Body of pancreas (tissue), 4 donors: ENCODE measurements at regions not wholly inside any gene's neighbourhood (a gene's known extent, or its start where the extent isn't known, plus 50 kb on each side); places are given as distances from the start of the nearest gene placed in this dataset.

ENCODE experiments used
- ATAC-seq: fragments of 150-250 bp; one replicate; pipeline ENCODE4 v1.9.1; 2016
- DNase-seq, 4 donors: peaks; one replicate each; pipeline ENCODE4 v3.0.0-alpha.2; 2019
- H3K27ac ChIP-seq, 4 donors: fragments of 200-600 bp; sonication (generic); 1 replicate in 3 of 4; 2 replicates in 1 of 4; pipeline versions ENCODE4 v1.5.1 to v1.6.1; 2016 to 2019; ENCODE audit warnings: mild to moderate bottlenecking in 1 of 4, mixed read lengths in 1 of 4, moderate library complexity in 1 of 4
- H3K27me3 ChIP-seq, 2 donors: fragments of 200-600 bp; sonication (generic); one replicate each; pipeline ENCODE4 v1.6.0; 2016; ENCODE audit warnings: mild to moderate bottlenecking in 1 of 2
- H3K36me3 ChIP-seq, 2 donors: fragments of 200-600 bp; sonication (generic); replicated peaks in 1 of 2; 2 replicates each; pipeline ENCODE4 v1.5.1; 2016; ENCODE audit warnings: low read depth in 2 of 2; ENCODE audit not compliant: insufficient read depth in 1 of 2
- H3K4me1 ChIP-seq: fragments of 200-600 bp; sonication (generic); one replicate; pipeline ENCODE4 v1.6.0; 2016
- H3K4me3 ChIP-seq, 2 donors: fragments of 200-600 bp; sonication (generic); 1 replicate in 1 of 2; 2 replicates in 1 of 2; pipeline ENCODE4 v1.5.1; 2016 to 2019
- H3K9me3 ChIP-seq, 3 donors: fragments of 200-600 bp; sonication (generic); 1 replicate in 2 of 3; 2 replicates in 1 of 3; pipeline ENCODE4 v1.5.1; 2016
- POLR2A ChIP-seq, 3 donors: fragments of 450-650 bp; IDR thresholded peaks; one replicate each; pipeline ENCODE4 v1.6.1; 2016; ENCODE audit warnings: antibody characterized with exemption in 3 of 3, mild to moderate bottlenecking in 2 of 3
- WGBS, 2 donors: methylation state at CpG; one replicate each; pipeline ENCODE4 v1.1.5; 2017; 5-methylcytosine and 5-hydroxymethylcytosine counted together
- intact Hi-C: fragments of 100-400 bp; cut with DNase I; formaldehyde crosslinking; loops from one replicate; pipeline ENCODE4 v1.15.1; 2023
- TF ChIP-seq, protein P1 (sequence below), 7 experiments: fragments of 450-650 bp in 4 of 7; fragments of 200-600 bp in 3 of 7; sonication (generic) in 3 of 7; IDR thresholded peaks; one replicate each; pipeline ENCODE4 v1.5.1; 2016 to 2019; ENCODE audit warnings: antibody characterized with exemption in 7 of 7

DNA sequence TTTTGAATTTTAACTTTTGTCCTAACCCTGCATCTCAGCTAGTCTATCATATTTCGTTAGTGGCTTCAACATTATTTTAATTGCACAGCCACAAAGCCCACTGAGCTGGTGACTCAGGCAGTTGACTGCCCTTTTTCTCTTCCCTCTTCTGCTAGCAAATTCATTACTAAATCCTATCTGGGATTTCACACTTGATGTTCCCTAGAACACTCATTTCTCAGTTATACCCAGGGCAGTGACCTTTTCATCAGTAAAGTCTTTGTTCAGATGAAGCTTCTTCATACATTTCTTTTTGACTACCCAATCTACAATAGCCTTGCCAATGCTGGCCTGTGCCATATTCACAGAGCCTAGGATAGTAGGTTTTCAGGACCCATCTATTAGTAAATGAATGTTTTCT is 107.0 kb downstream of the ATXN7L3B start:
- WGBS, 2 donors: 58 to 66% methylated on average over 1 of the region's 1 CpG

DNA sequence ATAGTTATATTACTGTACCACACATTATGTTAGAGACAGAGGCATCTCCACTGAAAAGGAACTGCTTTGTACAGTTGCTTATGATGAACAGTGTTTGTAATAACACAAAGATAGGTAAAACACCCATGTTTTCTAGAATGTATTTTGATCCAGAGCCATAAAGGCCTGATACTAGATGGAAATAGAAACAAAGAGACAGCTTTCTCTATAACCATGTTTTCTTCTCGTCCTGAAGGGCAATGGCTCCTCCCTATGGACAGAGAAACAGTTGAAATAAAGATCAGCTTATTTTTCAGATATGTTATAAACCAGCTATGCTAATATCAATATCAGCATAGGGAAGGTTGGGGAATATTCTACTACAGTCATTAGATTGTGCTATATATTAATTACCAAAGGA is 109.2 kb downstream of the ATXN7L3B start:
- DNase-seq (no peak), ATAC-seq (peak; percentile 52)
- no peaks in the 10 kb centered on the region for H3K27me3 ChIP-seq
- no peaks in the 10 kb centered on the region for H3K9me3 ChIP-seq
- no peaks in the 10 kb centered on the region for H3K36me3 ChIP-seq
- H3K27ac ChIP-seq: no peak overlapping the region
- WGBS, 2 donors: 14 to 26% methylated on average over 1 of the region's 1 CpG
- H3K4me3 ChIP-seq: no peak overlapping the region
- no peaks in the 10 kb centered on the region for H3K4me1 ChIP-seq
- intact Hi-C loops: no loop called here
- TF ChIP-seq, protein P1, sequence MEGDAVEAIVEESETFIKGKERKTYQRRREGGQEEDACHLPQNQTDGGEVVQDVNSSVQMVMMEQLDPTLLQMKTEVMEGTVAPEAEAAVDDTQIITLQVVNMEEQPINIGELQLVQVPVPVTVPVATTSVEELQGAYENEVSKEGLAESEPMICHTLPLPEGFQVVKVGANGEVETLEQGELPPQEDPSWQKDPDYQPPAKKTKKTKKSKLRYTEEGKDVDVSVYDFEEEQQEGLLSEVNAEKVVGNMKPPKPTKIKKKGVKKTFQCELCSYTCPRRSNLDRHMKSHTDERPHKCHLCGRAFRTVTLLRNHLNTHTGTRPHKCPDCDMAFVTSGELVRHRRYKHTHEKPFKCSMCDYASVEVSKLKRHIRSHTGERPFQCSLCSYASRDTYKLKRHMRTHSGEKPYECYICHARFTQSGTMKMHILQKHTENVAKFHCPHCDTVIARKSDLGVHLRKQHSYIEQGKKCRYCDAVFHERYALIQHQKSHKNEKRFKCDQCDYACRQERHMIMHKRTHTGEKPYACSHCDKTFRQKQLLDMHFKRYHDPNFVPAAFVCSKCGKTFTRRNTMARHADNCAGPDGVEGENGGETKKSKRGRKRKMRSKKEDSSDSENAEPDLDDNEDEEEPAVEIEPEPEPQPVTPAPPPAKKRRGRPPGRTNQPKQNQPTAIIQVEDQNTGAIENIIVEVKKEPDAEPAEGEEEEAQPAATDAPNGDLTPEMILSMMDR (IDR thresholded peaks at IDR 0.05): peak in 4 of 7 experiments; percentile 26 to 48 (median 32)
- no peak for TF ChIP-seq POLR2A (IDR thresholded peaks at IDR 0.05)

More for the DNA sequence above, 107.0 kb downstream of the ATXN7L3B start:
- Histone ChIP-seq H3K36me3 (no peaks in the 10 kb centered on the region), H3K4me3 (no peak overlapping the region), H3K27me3 (no peaks in the 10 kb centered on the region), H3K27ac (no peak overlapping the region), H3K4me1 (no peaks in the 10 kb centered on the region), H3K9me3 (no peaks in the 10 kb centered on the region)
- DNase-seq (no peak), ATAC-seq (no peak)
- intact Hi-C loops: no loop called here
- TF ChIP-seq, protein P1 (IDR thresholded peaks at IDR 0.05): no peak
- TF ChIP-seq POLR2A (IDR thresholded peaks at IDR 0.05): no peak

DNA sequence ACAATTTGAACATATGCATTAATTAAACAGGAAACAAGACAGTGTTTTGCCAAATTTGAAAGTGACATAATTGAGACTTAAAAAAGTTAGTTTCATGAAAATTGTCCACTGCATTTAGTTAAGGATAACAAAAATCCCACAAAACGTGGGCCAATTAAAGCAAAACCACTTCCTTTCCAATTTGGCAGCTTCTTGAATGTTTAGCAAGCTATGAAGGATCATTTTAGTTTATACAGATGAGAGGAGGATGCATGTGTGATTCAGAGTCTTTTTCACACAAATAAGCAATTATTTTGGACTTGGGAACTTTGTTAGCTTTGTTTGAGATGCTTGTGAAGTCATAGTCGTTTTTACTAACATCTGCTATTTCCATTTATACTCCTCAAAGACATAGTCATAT is 109.6 kb downstream of the ATXN7L3B start:
- 1 to 10% methylated on average over 2 of the region's 2 CpGs for WGBS, 2 donors
- intact Hi-C loops: no loop called here

DNA sequence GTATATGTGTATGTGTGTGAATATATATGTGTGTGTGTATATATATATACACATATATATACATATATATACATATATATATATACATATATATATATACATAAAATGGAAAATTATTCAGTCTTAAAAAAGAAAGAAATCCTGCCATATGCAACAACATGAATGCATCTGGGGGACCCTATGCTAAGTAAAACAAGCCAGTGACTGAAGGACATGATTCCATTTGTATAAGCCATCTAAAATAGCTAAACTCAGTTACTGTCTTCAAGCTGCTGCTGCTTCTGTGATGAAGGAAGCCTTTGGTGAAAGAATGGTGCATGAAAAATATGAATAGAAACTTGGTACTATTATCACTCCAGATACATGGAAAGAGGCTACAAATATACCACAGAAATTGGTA is 118.6 kb downstream of the ATXN7L3B start:
- H3K4me1 ChIP-seq: no peaks in the 10 kb centered on the region
- DNase-seq: no peak
- H3K4me3 ChIP-seq: no peak overlapping the region
- H3K27ac ChIP-seq: no peak overlapping the region
- no peaks in the 10 kb centered on the region for H3K27me3 ChIP-seq
- no peak for ATAC-seq
- H3K9me3 ChIP-seq: no peaks in the 10 kb centered on the region
- TF ChIP-seq, protein P1 (IDR thresholded peaks at IDR 0.05): no peak
- no peak for TF ChIP-seq POLR2A (IDR thresholded peaks at IDR 0.05)
- H3K36me3 ChIP-seq: no peaks in the 10 kb centered on the region
- intact Hi-C loops: no loop called here

More for the DNA sequence above, 109.6 kb downstream of the ATXN7L3B start:
- TF ChIP-seq POLR2A (IDR thresholded peaks at IDR 0.05): no peak
- TF ChIP-seq, protein P1 (IDR thresholded peaks at IDR 0.05): no peak
- Histone ChIP-seq H3K27ac (no peak overlapping the region), H3K4me3 (no peak overlapping the region), H3K4me1 (no peaks in the 10 kb centered on the region), H3K27me3 (no peaks in the 10 kb centered on the region), H3K9me3 (no peaks in the 10 kb centered on the region), H3K36me3 (no peaks in the 10 kb centered on the region)
- DNase-seq: no peak
- ATAC-seq: no peak

DNA sequence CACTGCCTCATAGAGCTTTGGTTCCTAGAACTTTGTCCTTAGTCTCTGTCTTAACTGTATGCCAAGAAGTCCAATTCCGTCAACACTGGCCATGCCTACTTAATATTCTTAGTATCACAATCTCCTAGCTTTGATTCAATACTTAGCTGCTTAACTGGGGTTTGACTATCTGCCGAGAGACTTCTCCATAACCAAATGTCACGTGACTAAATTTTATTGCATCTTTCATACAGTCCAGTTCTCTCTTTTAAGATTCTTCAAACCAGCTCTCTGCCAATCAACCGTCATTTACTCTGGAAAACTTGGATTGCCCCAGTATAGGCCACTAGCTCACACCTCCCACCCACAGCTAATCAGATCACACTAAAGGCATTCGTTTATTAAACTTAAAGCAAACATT is 122.8 kb downstream of the ATXN7L3B start:
- intact Hi-C loops: no loop called here
- no peaks in the 10 kb centered on the region for H3K27me3 ChIP-seq
- 66 to 71% methylated on average over 5 of the region's 5 CpGs for WGBS, 2 donors

More for the DNA sequence above, 122.8 kb downstream of the ATXN7L3B start:
- TF ChIP-seq, protein P1 (IDR thresholded peaks at IDR 0.05): no peak
- no peak for TF ChIP-seq POLR2A (IDR thresholded peaks at IDR 0.05)
- Histone ChIP-seq H3K36me3 (no peaks in the 10 kb centered on the region), H3K4me1 (no peaks in the 10 kb centered on the region), H3K9me3 (no peaks in the 10 kb centered on the region), H3K4me3 (no peak overlapping the region), H3K27ac (no peak overlapping the region)
- ATAC-seq (no peak), DNase-seq (no peak)
